PFSK-1 (cell line): ENCODE measurements at regions not wholly inside any gene's neighbourhood (a gene's known extent, or its start where the extent isn't known, plus 50 kb on each side); places are given as distances from the start of the nearest gene placed in this dataset.

ENCODE experiments used
- POLR2AphosphoS5 ChIP-seq: IDR thresholded peaks from 2 replicates; pipeline ENCODE4 v1.6.1; 2012; ENCODE audit warnings: low read depth, mild to moderate bottlenecking, control low read depth, low read length, moderate library complexity
- SIN3A ChIP-seq: IDR thresholded peaks from 2 replicates; pipeline ENCODE4 v1.6.1; 2012; ENCODE audit warnings: mild to moderate bottlenecking, low read length, moderate library complexity, borderline replicate concordance; ENCODE audit not compliant: insufficient read depth
- TAF1 ChIP-seq: IDR thresholded peaks from 2 replicates; pipeline ENCODE4 v1.6.1; 2012; ENCODE audit warnings: low read length, control low read depth, borderline replicate concordance; ENCODE audit not compliant: insufficient read depth
- TF ChIP-seq, protein P1 (sequence below), 2 experiments: IDR thresholded peaks; 2 replicates each; pipeline versions ENCODE4 v1.6.1 to v1.8.0; 2011 to 2012; ENCODE audit warnings: low read depth in 2 of 2, low read length in 2 of 2, control low read depth in 1 of 2, inconsistent platforms in 1 of 2, mild to moderate bottlenecking in 1 of 2, moderate library complexity in 1 of 2; ENCODE audit not compliant: insufficient read depth in 1 of 2

DNA sequence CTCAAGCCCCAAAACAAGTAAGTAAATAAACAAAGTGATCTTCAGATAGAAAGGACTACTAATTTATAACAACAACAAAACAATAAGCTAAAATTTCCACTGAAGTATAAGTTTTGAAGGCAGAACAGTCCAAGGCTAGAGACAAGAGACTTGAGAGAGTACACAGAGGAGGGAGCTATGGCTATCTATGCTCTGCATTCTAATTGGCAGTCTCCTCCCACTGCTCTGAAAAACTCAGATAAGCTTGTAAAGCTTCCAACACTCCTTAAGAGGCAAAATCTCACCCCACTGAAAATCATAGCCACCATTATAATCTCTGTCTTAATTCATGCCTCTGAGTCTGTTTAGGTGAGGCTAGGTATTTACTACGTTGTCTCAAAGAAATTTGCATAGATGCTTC is 714.6 kb upstream of the LRATD1 start:
- no peak for TF ChIP-seq POLR2AphosphoS5
- TF ChIP-seq SIN3A = no peak
- TF ChIP-seq TAF1 = no peak
- TF ChIP-seq, protein P1, sequence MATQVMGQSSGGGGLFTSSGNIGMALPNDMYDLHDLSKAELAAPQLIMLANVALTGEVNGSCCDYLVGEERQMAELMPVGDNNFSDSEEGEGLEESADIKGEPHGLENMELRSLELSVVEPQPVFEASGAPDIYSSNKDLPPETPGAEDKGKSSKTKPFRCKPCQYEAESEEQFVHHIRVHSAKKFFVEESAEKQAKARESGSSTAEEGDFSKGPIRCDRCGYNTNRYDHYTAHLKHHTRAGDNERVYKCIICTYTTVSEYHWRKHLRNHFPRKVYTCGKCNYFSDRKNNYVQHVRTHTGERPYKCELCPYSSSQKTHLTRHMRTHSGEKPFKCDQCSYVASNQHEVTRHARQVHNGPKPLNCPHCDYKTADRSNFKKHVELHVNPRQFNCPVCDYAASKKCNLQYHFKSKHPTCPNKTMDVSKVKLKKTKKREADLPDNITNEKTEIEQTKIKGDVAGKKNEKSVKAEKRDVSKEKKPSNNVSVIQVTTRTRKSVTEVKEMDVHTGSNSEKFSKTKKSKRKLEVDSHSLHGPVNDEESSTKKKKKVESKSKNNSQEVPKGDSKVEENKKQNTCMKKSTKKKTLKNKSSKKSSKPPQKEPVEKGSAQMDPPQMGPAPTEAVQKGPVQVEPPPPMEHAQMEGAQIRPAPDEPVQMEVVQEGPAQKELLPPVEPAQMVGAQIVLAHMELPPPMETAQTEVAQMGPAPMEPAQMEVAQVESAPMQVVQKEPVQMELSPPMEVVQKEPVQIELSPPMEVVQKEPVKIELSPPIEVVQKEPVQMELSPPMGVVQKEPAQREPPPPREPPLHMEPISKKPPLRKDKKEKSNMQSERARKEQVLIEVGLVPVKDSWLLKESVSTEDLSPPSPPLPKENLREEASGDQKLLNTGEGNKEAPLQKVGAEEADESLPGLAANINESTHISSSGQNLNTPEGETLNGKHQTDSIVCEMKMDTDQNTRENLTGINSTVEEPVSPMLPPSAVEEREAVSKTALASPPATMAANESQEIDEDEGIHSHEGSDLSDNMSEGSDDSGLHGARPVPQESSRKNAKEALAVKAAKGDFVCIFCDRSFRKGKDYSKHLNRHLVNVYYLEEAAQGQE (IDR thresholded peaks at IDR 0.05; ENCODE audit: insufficient read depth in 1 of 2, low read depth in 2 of 2, low read length in 2 of 2) = no peak
